ENCODE measurements at regions not wholly inside any gene's neighbourhood (a gene's known extent, or its start where the extent isn't known, plus 50 kb on each side); places are given as distances from the start of the nearest gene placed in this dataset.
"Not testable (repeated sequence)": the region's sequence is repeated elsewhere in the genome, so short reads cannot be mapped to it uniquely, and the experiment has no call there.

- TF ChIP-seq POLR2A, CTCF (IDR thresholded peaks at IDR 0.05): not testable (repeated sequence)
Observed at GRCh38 chr11:109682788-109683187, 260.8 kb downstream of the C11orf87 start.

All from prostate gland (tissue), 2 donors.